Lung (tissue), 11 donors: ENCODE measurements at regions not wholly inside any gene's neighbourhood (a gene's known extent, or its start where the extent isn't known, plus 50 kb on each side); places are given as distances from the start of the nearest gene placed in this dataset.

ENCODE experiments used
- ATAC-seq: fragments of 200-7000 bp; cut with Tn5 transposase; one replicate; pipeline ENCODE4 v1.9.1; 2020; ENCODE audit warnings: moderate number of reproducible peaks; ENCODE audit not compliant: insufficient read depth, low FRiP score
- DNase-seq, 3 donors: peaks; one replicate each; pipeline ENCODE4 v3.0.0-alpha.2; 2013 to 2017
- H3K27ac ChIP-seq, 2 donors: one replicate each; pipeline ENCODE4 v1.5.1; 2013; ENCODE audit warnings: mild to moderate bottlenecking in 2 of 2, moderate library complexity in 2 of 2, control low read depth in 1 of 2, inconsistent platforms in 1 of 2, low read depth in 1 of 2, low read length in 1 of 2
- H3K27me3 ChIP-seq, 3 donors: one replicate each; pipeline ENCODE4 v1.5.1; 2013; ENCODE audit warnings: low read length in 2 of 3; ENCODE audit not compliant: control insufficient read depth in 3 of 3, insufficient read depth in 3 of 3
- H3K36me3 ChIP-seq, 4 donors: one replicate each; pipeline ENCODE4 v1.5.1; 2013; ENCODE audit warnings: low read length in 4 of 4, mild to moderate bottlenecking in 1 of 4, moderate library complexity in 1 of 4; ENCODE audit not compliant: control insufficient read depth in 4 of 4, insufficient read depth in 4 of 4
- H3K4me1 ChIP-seq, 5 donors: one replicate each; pipeline ENCODE4 v1.5.1; 2013; ENCODE audit warnings: low read length in 5 of 5, mild to moderate bottlenecking in 2 of 5, moderate library complexity in 1 of 5; ENCODE audit not compliant: control insufficient read depth in 5 of 5, insufficient read depth in 5 of 5
- H3K4me3 ChIP-seq: one replicate; pipeline ENCODE4 v1.5.1; 2013; ENCODE audit warnings: mild to moderate bottlenecking, control low read depth, moderate library complexity
- H3K9ac ChIP-seq, 2 donors: one replicate each; pipeline ENCODE4 v1.5.1; 2013; ENCODE audit warnings: low read length in 2 of 2, control low read depth in 1 of 2; ENCODE audit not compliant: insufficient read depth in 1 of 2
- H3K9me3 ChIP-seq, 4 donors: one replicate each; pipeline ENCODE4 v1.5.1; 2013; ENCODE audit warnings: low read length in 3 of 4, mild to moderate bottlenecking in 1 of 4, moderate library complexity in 1 of 4; ENCODE audit not compliant: control insufficient read depth in 4 of 4, insufficient read depth in 3 of 4
- WGBS, 2 donors: extraction: QIAGEN DNeasy Blood & Tissue Kit; methylation state at CpG; one replicate each; pipeline ENCODE4 v1.1.7; 2013; 5-methylcytosine and 5-hydroxymethylcytosine counted together
- TF ChIP-seq, protein P1 (sequence below): IDR thresholded peaks from 2 replicates; pipeline ENCODE4 v1.5.1; 2012; ENCODE audit warnings: mild to moderate bottlenecking; ENCODE audit errors: control extremely low read depth, extremely low read depth
- donor health status: control.
- donor health status: control.
- donor health status: Bipolar disorder and iron deficiency.
- donor health status: healthy.
- donor health status: DM: yes; HTN: yes; CAD: no.

GRCh38 chr22:25508761-25509321 is 55.6 kb upstream of the GRK3 start:
- Histone ChIP-seq H3K27ac (no peak overlapping the region), H3K36me3 (peaks cover 0 to 9% (median 3%) of the 10 kb centered on the region in 4 donors), H3K9ac (no peak overlapping the region), H3K4me3 (no peak overlapping the region), H3K4me1 (peaks cover 0 to 6% (median 0%) of the 10 kb centered on the region in 5 donors), H3K9me3 (no peaks in the 10 kb centered on the region), H3K27me3 (no peaks in the 10 kb centered on the region)
- DNase-seq: no peak
- TF ChIP-seq, protein P1, sequence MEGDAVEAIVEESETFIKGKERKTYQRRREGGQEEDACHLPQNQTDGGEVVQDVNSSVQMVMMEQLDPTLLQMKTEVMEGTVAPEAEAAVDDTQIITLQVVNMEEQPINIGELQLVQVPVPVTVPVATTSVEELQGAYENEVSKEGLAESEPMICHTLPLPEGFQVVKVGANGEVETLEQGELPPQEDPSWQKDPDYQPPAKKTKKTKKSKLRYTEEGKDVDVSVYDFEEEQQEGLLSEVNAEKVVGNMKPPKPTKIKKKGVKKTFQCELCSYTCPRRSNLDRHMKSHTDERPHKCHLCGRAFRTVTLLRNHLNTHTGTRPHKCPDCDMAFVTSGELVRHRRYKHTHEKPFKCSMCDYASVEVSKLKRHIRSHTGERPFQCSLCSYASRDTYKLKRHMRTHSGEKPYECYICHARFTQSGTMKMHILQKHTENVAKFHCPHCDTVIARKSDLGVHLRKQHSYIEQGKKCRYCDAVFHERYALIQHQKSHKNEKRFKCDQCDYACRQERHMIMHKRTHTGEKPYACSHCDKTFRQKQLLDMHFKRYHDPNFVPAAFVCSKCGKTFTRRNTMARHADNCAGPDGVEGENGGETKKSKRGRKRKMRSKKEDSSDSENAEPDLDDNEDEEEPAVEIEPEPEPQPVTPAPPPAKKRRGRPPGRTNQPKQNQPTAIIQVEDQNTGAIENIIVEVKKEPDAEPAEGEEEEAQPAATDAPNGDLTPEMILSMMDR: no peak
- WGBS, 2 donors: 73 to 87% methylated on average over 5 of the region's 5 CpGs
- no peak for ATAC-seq

- ATAC-seq (no peak), DNase-seq (peak; percentile 64 to 87 (median 73))
- TF ChIP-seq, protein P1: no peak
- Histone ChIP-seq H3K36me3 (peaks cover 0 to 9% (median 3%) of the 10 kb centered on the region in 4 donors), H3K4me1 (peaks cover 0 to 6% (median 0%) of the 10 kb centered on the region in 5 donors), H3K4me3 (no peak overlapping the region), H3K9me3 (no peaks in the 10 kb centered on the region), H3K27me3 (no peaks in the 10 kb centered on the region), H3K9ac (no peak overlapping the region), H3K27ac (no peak overlapping the region)
- WGBS, 2 donors: 56 to 66% methylated on average over 5 of the region's 5 CpGs
These were observed 55.1 kb upstream of the GRK3 start for GRCh38 chr22:25509374-25509791.

DNA sequence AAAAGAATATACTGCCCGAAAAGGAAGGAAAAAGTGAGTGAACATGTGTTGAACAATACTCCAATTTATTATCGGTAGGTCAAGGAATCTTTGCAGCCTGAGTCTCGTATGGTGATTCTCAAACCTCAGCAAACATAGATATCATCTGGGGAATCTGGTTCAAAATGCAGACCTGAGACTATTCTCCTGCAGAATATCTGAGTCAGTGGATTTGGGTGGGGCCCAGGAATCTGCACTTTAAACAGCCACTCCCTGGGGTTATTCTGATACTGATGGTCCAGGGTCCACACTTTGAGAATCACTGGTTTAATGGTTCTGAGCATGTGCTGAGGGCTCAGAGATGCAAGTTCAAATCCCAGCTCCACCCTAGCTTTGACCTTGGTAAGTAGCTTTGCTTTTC is 53.6 kb upstream of the GRK3 start:
- WGBS, 2 donors: 78 to 92% methylated on average over 3 of the region's 3 CpGs
- peaks cover 0 to 6% (median 0%) of the 10 kb centered on the region in 5 donors for H3K4me1 ChIP-seq

More for the DNA sequence above, 53.6 kb upstream of the GRK3 start:
- Histone ChIP-seq H3K36me3 (peaks cover 0 to 9% (median 3%) of the 10 kb centered on the region in 4 donors), H3K27me3 (no peaks in the 10 kb centered on the region), H3K4me3 (no peak overlapping the region), H3K9me3 (no peaks in the 10 kb centered on the region), H3K27ac (no peak overlapping the region), H3K9ac (no peak overlapping the region)
- TF ChIP-seq, protein P1: no peak
- no peak for ATAC-seq
- no peak for DNase-seq
